GM19467 (cell line): ENCODE measurements at regions not wholly inside any gene's neighbourhood (a gene's known extent, or its start where the extent isn't known, plus 50 kb on each side); places are given as distances from the start of the nearest gene placed in this dataset.
"Not testable (repeated sequence)": the region's sequence is repeated elsewhere in the genome, so short reads cannot be mapped to it uniquely, and the experiment has no call there.

ENCODE experiments used
- ATAC-seq: cut with Tn5 transposase; IDR thresholded peaks from one replicate; pipeline ENCODE4 v1.9.1; 2021; ENCODE audit warnings: mild to moderate bottlenecking, moderate library complexity; ENCODE audit not compliant: unreplicated experiment

DNA sequence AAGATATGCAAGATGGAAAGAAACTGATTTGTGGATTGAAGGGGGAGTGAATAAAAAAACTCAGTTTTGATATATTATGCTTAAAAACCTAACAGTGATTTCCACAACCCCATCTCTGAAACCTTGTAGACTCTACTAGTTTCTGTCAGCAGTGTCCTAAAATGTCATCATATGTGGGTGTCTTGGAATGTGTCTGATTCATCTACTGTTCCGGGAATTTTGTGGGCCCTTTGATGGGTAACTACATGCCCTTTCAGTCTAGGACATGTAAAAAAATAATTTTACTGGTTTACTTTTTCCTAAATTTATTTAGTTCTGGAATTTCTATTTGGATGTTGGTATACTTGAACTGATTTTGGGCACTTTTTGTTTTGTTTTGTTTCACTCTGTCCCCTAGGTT is 118.9 kb upstream of the NMUR2 start:
- ATAC-seq, result no peak

DNA sequence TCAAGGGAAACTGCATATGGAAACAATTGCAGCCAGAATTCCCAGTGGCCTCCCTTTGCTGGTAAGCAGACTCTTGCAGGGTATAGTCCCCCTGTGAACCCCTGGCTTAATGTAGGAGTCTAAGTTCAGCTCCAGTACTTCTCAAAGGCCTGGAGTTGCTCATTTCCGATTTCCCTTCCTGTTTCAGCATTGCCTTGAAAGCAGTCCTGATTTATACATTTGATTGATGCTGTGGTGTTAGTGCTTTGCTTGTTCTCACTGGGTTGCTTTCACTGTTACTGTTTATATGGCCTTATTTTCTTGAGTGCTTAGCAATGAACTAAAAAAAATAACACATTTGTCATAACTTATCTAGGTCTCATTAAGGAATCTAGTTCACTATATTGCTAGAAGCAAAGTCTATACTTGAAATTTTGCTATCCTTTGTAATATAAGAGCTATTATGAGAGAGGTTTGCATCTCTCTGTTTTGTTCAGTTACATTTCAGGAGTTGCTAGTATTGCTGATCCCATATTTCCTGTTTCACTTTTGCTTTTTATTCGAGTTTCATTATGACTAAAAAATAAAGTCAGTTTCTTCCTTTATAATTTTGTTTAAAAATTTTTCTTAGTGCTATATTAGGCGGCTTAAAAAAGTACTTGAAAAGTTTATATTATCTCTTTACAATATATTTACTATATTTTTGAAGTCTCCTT is 122.4 kb upstream of the NMUR2 start:
- ATAC-seq, result peak; percentile 56

DNA sequence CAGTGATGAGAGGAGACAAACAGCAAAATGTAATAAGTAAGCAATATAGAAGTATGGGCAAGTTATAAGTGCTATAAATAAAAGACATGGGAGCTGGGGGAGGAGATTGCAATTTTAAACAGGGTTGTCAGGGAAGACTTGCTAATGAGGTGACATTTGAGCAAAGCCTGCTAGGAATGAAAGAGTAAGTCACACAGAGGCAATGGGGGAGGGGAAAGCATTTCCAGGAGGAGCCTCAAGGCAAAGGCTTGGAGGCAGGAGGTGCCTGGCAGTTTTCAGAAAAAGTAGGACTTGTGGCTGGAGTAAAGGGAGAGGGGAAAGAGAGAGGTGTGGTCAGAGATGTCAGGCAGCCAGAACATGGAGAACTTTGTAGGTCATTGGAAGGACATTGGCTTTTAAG is 124.4 kb upstream of the NMUR2 start:
- no peak for ATAC-seq

DNA sequence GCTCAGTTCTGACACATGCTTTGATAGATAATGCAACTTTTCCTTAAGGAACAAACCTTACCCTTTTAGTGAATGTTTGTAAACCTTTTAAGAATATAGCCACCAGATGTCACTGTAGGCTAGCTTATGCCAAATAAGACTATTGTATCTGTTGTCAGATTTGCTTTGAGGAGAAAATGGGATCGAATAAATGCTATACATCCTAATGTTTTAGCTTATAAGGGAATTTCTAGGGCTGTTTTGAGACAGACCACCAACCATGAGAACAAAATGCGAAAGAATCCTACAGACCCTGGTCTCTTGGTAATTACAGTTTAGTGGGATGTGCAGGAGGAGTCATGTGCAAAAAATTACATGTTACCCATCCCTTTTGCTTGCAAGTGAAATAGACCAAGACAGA is 127.6 kb upstream of the NMUR2 start:
- no peak for ATAC-seq

DNA sequence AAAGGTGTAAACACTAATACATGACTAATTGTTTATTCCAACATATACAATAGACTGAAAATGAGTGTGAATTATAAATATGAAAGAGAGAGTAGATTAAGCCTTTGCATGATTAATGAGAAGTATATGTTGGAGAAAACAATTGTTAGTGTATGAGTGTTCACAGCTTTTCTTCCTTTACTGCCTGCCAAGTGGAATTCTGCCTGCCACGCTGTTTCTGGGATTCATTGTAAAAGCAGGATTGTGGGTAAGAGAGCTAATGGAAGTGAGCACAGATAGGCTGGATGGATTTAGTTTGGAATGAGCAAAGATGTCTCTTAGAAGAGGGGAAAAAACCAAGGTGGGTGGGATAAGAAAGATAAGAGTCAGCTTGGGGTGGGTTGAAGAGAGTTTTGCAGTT is 129.6 kb upstream of the NMUR2 start:
- no peak for ATAC-seq

DNA sequence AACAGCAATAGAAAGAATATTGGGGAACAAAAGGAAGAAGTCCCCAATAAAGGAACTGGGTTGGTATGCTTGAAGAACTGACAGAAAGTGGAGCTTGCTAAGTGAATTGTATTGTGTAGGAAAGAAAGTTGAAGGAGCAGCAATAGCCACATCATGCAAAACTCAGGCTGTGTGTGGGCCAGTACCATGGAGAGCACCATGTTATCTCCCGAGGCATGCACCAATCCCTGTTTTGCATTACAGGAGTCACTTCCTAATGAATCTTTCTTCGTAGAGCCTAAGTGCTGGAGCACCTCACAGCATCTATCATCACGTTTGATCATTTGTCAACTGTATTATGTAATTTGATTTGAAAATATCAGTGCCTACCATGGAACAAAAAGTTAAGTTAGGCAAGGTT is 137.7 kb upstream of the NMUR2 start:
- no peak for ATAC-seq

DNA sequence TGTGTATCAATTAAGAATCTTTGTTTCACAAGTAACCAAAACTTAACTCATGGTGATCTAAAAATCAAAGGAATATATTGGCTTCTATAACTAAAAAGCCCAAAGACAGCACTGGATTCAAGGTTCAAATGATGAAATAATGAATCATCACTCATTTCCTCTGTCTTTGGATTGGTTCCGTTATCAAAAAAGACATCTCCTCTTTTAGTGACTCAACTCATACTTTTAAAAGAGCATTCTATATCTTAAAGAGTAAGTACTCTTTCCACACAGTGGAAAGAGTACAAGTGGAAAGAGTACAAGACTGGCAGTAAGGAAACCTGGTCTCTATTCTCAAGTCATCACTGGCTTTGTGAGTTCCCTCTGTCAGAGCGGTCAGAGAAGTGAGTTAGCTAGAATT is 141.4 kb upstream of the NMUR2 start:
- ATAC-seq, result no peak

DNA sequence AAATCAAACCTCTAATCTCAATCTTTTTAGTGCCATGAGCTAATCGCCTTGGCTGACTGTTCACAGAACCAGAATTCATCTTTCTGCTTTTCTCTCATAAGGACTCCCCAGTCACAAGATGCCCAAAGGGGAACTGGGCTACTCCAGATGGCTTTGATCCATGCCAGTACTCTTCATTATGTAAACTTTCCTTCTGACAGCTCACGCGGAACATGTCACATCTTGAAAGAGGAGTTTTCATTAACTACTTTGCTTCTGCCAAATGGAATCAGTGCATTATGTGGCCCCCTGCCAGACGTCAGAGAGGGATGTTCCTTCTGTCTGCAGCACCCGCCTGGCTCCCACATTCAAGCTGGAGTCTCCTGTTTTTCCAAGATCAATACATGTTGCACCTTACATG is 142.1 kb upstream of the NMUR2 start:
- ATAC-seq, result no peak

DNA sequence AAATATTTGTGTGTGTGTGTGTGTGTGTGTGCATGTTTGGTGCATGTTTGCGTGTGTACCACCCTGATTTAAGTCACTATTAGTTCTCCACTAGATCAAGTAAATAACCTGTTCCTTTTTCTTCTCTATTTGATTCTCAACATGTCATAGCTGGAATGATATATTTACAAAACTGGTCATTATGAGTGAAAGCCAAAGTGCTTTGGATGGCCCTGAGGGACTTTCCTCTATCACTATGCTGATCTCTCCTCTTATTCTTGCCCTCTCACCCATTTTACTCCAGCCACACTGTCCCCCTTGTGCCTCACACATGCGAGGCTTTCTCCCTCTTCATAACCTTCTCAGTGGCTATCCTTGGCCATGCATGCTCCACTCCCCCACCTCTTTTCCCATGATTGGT is 144.6 kb upstream of the NMUR2 start:
- no peak for ATAC-seq

DNA sequence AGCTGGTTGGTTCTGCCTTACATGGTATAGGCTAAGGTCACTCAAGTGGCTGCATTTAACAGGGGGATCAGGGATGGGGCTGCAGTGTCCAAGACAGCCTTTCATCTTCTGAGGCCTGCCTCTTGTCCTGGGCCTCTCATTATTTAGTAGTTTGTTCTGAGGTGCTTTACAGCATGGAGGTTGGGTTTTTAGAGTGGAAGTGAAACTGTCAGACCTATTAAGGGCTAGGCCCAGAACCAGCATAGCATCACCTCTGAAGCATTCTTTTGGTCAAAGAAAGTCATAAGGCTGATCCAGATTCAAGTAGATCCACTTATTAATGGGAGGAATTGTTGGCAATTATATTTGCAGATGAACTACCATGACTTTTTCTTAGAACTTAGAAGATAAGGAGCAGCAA is 146.0 kb upstream of the NMUR2 start:
- ATAC-seq, result no peak

DNA sequence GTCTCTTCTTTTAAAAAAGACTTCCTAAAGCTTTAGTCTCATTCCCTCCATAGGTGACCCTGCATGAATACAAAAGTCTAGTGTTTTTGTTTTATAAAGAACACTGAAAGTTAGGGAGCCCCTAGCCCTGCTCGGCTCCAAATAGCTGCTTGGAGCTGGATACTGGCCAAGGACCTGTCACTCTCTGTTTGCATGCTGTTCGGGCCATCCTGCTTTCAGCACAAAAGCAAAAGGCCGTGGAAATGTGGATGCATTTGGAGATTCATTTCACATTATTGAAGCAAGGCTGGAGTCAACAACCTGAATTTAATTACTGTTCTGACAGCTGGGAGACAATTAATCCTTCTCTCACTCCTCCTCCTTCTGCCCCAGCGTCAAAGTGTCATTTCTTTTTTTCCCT is 151.7 kb upstream of the NMUR2 start:
- ATAC-seq, result no peak

DNA sequence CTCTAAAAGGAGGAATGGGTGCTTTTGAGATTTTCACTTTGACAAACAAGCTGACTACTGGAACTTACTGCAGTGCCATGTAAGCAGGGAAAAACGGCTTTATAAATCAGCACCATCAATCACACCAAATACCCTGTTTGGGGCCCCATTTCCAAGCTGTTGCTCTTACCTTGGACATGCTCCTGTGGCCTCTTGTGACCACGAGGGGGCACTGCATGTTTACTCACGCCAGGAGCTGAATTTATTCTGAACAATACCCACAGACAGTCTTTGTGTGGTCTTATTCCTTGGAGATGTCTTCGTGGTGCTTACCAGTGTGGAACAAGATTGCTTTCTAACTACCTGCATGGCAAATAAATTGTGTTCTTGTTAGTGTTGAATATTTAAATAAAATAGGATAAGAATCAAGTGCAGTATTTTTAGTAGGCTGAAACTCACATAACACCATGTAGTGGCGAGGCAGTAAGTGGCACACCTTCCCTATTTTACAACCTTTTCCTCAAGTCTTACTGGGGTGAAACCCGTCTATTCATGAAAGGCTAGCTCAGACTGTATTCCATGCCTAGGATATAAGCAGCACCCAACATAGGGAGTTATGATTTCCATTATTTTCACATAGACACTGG is 155.5 kb upstream of the NMUR2 start:
- peak; percentile 89 for ATAC-seq

DNA sequence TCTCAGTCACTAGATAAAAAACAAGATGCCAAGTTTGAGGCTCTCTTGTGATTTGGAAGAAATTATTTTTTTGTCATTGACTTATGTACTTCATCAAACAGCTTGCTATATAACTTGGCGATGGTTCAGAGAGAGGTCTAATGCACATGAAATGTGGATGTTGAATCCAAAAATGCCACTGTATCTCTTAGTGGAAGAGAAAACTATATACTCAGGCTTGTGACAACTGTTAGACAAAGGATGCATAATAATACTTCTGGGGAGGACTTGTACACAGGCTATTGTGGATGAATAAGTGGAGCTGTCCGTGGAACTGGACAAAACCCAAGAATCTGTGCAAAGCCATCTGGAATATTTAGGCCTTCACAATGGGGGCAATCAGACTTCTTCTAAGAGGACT is 162.9 kb upstream of the NMUR2 start:
- ATAC-seq, result no peak

DNA sequence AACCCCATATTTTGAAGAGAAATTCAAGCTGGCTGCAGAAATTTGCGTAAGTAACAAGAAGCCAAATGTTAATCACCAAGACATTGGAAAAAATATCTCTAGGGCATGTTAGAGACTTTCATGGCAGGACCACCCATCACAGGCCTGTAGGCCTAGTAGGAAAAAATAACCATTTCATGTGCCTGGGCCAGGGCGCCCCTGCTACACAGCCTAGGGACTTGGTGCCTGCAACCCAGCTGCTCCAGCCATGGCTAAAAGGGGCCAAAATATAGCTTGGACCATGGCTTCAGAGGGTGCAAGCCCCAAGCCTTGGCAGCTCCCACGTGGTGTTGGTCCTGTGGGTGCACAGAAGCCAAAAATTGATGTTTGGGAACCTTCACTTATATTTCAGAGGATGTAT is 167.7 kb upstream of the NMUR2 start:
- no peak for ATAC-seq

DNA sequence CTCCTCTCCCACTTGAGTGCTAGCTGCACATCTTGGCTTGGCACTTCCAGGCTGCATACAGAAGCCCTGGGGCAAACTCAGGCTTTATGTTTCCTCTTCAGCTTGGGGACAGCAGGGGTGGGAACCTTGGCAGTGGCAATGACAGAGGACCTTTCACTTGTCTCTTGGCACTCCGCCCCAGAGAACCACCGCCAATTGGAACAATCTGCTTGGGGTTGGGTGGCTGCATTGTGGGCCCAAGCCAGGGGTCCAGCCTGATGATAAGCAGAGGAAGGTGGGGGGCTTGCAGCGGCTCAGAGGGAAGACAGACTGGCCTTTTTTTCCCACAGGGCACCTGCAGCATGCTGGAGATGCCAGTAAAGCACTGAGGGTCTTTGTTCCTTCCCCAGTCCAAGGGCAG is 179.0 kb upstream of the NMUR2 start:
- no peak for ATAC-seq

DNA sequence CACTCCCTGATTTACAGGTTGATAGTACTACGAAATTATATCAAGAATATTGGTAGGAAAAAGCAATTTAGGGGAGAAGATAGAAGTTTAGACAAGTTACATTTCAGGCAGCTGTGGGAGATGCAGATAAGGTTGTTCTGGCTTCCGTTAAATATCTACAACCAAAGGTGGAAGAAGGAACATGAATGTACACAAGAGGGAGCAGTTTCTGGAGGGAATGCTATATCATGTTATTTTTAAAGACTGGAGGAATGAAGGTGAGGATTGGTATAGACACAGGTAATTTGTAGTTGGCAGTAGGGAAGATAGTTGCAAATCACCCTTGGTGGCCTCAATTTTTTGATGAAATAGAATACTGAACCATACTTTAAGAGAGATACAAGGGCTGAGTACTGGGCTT is 187.3 kb upstream of the NMUR2 start:
- ATAC-seq, result no peak

DNA sequence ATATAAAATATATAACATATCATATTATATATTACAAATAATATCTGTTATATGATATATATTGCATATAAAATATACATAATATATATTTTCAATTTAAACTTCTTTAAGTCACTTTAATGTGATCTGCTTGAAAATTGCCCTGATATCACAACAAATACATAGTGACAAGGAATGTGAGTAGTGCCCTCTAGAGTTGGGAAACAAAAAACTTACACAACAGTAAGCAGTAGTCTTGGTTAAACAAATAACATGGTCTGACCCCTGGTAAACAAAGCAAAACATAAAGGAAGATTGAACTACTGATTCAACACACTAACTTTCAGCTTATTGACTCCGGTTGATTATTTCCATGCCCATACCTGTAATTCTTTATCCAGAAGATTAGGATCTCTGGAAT is 188.3 kb upstream of the NMUR2 start:
- no peak for ATAC-seq

DNA sequence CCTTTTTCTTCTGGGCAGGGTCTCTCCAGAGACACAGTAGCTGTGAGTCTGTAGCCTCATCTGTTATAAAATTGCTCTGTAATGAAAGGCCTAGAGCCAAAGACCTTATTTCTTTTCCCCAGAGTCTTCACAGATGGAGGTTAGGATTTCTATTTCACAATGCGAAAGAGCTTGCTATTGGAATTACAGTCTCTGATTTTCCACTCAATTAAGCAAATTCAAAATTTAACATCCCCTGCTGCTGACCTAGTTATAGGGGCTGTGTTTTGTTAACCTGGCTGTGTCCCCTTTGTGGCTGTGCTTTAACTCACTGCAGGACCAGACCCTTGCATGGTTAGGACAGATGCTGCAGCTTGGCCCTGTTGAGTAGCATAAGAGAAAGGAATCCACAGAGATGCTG is 190.3 kb upstream of the NMUR2 start:
- no peak for ATAC-seq

DNA sequence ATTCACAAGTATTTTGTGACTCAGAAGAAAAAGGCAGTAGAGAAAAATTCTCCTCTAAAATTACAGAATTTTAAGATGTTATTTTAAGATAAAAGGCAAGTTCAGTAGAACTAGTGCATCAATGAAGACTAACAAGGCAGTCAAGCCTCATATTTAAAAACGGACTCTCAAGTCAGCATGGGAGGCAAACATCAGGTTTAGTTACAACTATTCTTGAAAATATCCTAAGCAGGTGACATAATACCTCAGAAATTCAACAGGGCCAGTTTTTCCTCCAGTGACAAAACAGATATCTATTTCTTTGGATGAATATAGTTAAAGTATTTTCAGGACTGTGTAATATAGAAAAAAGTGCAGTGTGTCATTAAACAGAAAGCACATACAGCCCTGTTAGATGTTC is 194.0 kb upstream of the NMUR2 start:
- no peak for ATAC-seq

DNA sequence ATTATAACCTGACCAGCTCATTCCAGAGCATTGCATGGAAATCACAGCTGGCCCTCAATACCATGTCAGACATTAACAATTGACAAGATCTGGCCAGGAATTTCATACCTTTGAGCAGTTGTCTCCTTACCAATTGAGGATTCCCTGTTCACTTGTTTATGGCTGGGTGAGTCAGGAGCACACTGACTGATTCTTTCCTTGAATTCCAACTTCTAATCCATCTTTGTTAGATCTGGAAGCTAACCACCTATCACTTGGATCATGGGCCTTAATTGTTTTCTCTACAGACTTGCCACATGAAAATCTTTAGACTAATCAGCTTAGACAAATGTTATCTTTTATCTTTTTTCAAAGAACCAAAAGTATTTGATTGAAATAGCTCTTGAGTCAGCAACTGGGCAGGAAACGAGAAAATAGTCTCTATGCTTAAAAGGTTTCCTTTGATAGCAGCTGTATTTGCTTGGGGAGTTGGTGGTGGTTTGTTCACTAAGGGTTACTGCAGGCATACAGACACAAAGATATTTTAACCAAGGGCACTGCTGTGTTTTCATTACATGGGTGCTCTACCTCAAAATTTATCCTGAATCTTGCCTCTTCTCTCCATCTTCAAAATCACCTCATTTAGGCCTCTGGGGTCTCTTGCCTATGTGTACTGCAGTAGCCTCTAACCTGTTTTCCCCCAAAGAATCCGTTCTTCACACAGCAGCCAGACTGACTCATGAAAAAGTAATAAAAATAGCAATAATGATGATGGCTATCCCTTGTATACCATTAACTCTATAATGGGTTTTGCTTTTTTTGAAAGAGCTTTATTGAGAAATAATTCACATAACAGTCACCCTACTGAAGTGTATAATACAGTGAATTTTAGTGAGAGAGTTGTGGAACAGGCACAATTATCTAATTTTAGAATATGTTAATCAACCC is 197.0 kb upstream of the NMUR2 start:
- ATAC-seq, result no peak

DNA sequence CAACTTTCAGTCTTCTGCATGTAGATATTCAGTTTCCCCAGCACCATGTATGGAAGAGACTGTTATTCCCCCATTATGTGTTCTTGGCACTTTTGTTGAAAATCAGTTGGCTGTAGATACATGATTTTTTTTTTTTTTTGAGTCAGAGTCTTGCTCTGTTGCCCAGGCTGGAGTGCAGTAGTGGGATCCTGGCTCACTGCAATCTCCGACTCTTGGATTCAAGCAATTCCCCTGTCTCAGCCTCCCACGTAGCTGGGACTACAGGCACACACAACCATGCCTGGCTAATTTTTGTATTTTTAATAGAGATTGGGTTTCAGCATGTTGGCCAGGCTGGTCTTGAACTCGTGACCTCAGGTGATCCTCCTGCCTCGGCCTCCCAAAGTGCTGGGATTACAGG is 201.0 kb upstream of the NMUR2 start:
- ATAC-seq, result not testable (repeated sequence)

DNA sequence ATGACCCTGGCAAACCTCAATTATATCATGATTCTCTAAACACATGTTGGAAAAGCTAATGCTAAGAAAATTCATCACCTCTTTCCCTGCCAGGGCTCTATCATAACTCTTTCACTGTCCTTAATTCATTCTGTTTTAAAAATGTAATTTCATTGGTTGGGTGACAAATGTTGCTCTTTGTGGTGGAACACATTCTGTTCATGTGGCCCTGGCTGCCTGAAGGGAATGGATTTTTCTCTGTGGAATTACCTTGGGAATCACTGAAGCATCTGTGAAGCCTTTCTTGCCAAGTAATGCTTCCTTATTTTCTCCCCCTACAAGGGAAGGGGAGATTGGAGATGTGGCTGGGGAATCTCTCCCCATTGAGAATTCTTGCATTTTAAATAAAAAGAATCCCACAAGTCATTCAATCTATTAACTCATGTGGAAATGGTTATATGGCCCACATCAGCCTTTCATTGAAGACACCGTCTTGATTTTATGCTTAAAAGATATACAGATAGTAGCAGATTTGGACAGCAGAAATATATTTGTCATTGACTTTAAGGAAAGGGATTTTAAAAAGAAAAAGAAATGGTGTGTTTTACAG is 201.8 kb upstream of the NMUR2 start:
- ATAC-seq, result no peak
